Stomach (tissue), 4 donors: ENCODE measurements at regions not wholly inside any gene's neighbourhood (a gene's known extent, or its start where the extent isn't known, plus 50 kb on each side); places are given as distances from the start of the nearest gene placed in this dataset.

Source experiments
- CTCF ChIP-seq, 7 experiments: fragments of 450-650 bp in 4 of 7; fragments of 200-600 bp in 3 of 7; sonication (generic) in 3 of 7; IDR thresholded peaks; one replicate each; pipeline ENCODE4 v1.5.1; 2016 to 2019; ENCODE audit warnings: antibody characterized with exemption in 7 of 7, control low read depth in 2 of 7, mild to moderate bottlenecking in 1 of 7
- POLR2A ChIP-seq, 4 donors: fragments of 450-650 bp; IDR thresholded peaks; one replicate each; pipeline ENCODE4 v1.6.1; 2016; ENCODE audit warnings: antibody characterized with exemption in 4 of 4, control low read depth in 2 of 4, mild to moderate bottlenecking in 1 of 4, moderate library complexity in 1 of 4

- no peak for TF ChIP-seq CTCF (IDR thresholded peaks at IDR 0.05)
- TF ChIP-seq POLR2A (IDR thresholded peaks at IDR 0.05): no peak
Measured at GRCh38 chr12:4140581-4141301, 132.8 kb upstream of the CCND2 start.
